HepG2 (cell line): ENCODE measurements at regions not wholly inside any gene's neighbourhood (a gene's known extent, or its start where the extent isn't known, plus 50 kb on each side); places are given as distances from the start of the nearest gene placed in this dataset.

ENCODE experiments used
- ATAC-seq: fragments of 200-7000 bp; cut with Tn5 transposase; 3 replicates; pipeline ENCODE4 v1.9.1; 2020; ENCODE audit warnings: mild to moderate bottlenecking, moderate library complexity
- BruUV-seq: library from RNA; stranded (reverse); fragments of 400-500 nt; replicated peaks from 2 replicates; lab custom pipeline; 2021; lab: Mats Ljungman, UMichigan
- CTCF ChIA-PET: fragments of 300-600 bp; formaldehyde crosslinking; extraction: SDS; loops from one replicate; lab custom pipeline; 2021; ENCODE audit warnings: low total read pairs, inconsistent platforms, low intra/inter-chr PET ratio; lab: Yijun Ruan, JAX
- POLR2A ChIA-PET: fragments of 350-600 bp; sonication (Branson Sonifier 250); formaldehyde crosslinking; loops from one replicate; lab custom pipeline; 2020; ENCODE audit warnings: antibody characterized with exemption, inconsistent platforms; lab: Yijun Ruan, JAX
- DNase-seq: peaks from one replicate; pipeline ENCODE4 v3.0.0-alpha.2; 2015; ENCODE audit warnings: low spot score
- FAIRE-seq: peaks from 3 replicates; lab custom pipeline; 2011; peaks lifted over from hg19 to GRCh38; lab: Jason Lieb, UNC
- H2AFZ ChIP-seq: one replicate; pipeline ENCODE4 v1.6.1; 2011; ENCODE audit warnings: low read length, inconsistent platforms
- H3K27ac ChIP-seq: fragments of 300-600 bp; 3 replicates; pipeline ENCODE4 v1.8.0; 2011; ENCODE audit warnings: mixed run types, mild to moderate bottlenecking, mixed read lengths, low read length, inconsistent platforms; ENCODE audit not compliant: insufficient read depth; ENCODE audit errors: extremely low read length
- H3K27me3 ChIP-seq, 2 experiments: fragments of 200-600 bp in 1 of 2; 2 replicates in 1 of 2; 3 replicates in 1 of 2; pipeline versions ENCODE4 v1.6.0 to v1.8.0; 2011; ENCODE audit warnings: low read length in 2 of 2, mild to moderate bottlenecking in 2 of 2, moderate library complexity in 2 of 2, inconsistent platforms in 1 of 2; ENCODE audit not compliant: insufficient read depth in 2 of 2, control insufficient read depth in 1 of 2
- H3K36me3 ChIP-seq, 2 experiments: fragments of 200-600 bp in 1 of 2; replicated peaks in 1 of 2; 2 replicates in 1 of 2; 3 replicates in 1 of 2; pipeline versions ENCODE4 v1.5.1 to v1.8.0; 2011; ENCODE audit warnings: low read length in 2 of 2, inconsistent platforms in 1 of 2; ENCODE audit not compliant: insufficient read depth in 2 of 2, control insufficient read depth in 1 of 2
- H3K4me1 ChIP-seq: 2 replicates; pipeline ENCODE4 v1.5.1; 2012; ENCODE audit warnings: low read length, inconsistent platforms; ENCODE audit not compliant: insufficient read depth
- H3K4me2 ChIP-seq: 2 replicates; pipeline ENCODE4 v1.6.0; 2011; ENCODE audit warnings: low read depth, low read length, inconsistent platforms
- H3K4me3 ChIP-seq, 3 experiments: fragments of 200-600 bp in 1 of 3; sonication (generic), shearing (Covaris generic) in 1 of 3; replicated peaks in 1 of 3; 2 replicates each; pipeline ENCODE4 v1.5.1; 2011 to 2016; ENCODE audit warnings: low read length in 3 of 3, inconsistent platforms in 2 of 3, low read depth in 2 of 3, mild to moderate bottlenecking in 2 of 3, control low read depth in 1 of 3, mixed read lengths in 1 of 3; ENCODE audit not compliant: insufficient read depth in 1 of 3
- H3K79me2 ChIP-seq: one replicate; pipeline ENCODE4 v1.6.1; 2011; ENCODE audit warnings: low read length, inconsistent platforms; ENCODE audit not compliant: insufficient read depth
- H3K9ac ChIP-seq: 2 replicates; pipeline ENCODE4 v1.6.0; 2011; ENCODE audit warnings: mild to moderate bottlenecking, low read depth, low read length, inconsistent platforms; ENCODE audit not compliant: insufficient read depth
- H3K9me3 ChIP-seq: 2 replicates; pipeline ENCODE4 v1.5.1; 2012; ENCODE audit warnings: mild to moderate bottlenecking, low read length
- H4K20me1 ChIP-seq: 2 replicates; pipeline ENCODE4 v1.6.0; 2011; ENCODE audit warnings: inconsistent platforms, mild to moderate bottlenecking, low read length, moderate library complexity; ENCODE audit not compliant: insufficient read depth
- BRD4 ChIP-seq: sonication (generic); formaldehyde crosslinking; IDR thresholded peaks from 2 replicates; pipeline ENCODE4 v1.4.0; 2020; ENCODE audit warnings: missing genetic modification reagents
- CBX2 ChIP-seq, 2 experiments: fragments of 200-600 bp in 1 of 2; sonication (generic); formaldehyde crosslinking in 1 of 2; IDR thresholded peaks; 2 replicates each; pipeline versions ENCODE4 v1.7.0 to v1.8.1; 2018 to 2022; ENCODE audit warnings: low read depth in 2 of 2, low read length in 1 of 2, mild to moderate bottlenecking in 1 of 2, missing genetic modification reagents in 1 of 2
- HDAC2 ChIP-seq: sonication (generic); formaldehyde crosslinking; IDR thresholded peaks from 2 replicates; pipeline ENCODE4 v1.4.0; 2020; ENCODE audit warnings: missing genetic modification reagents
- HIC2 ChIP-seq: sonication (generic); formaldehyde crosslinking; IDR thresholded peaks from 2 replicates; pipeline ENCODE4 v1.9.0; 2022; ENCODE audit warnings: low read depth, missing genetic modification reagents
- MED13 ChIP-seq: sonication (generic); formaldehyde crosslinking; IDR thresholded peaks from 2 replicates; pipeline ENCODE4 v1.5.0; 2020; ENCODE audit warnings: missing genetic modification reagents
- SMARCC2 ChIP-seq: fragments of 450-650 bp; IDR thresholded peaks from 2 replicates; pipeline ENCODE4 v1.6.1; 2017; ENCODE audit warnings: antibody characterized with exemption, mild to moderate bottlenecking
- SNAI1 ChIP-seq: sonication (generic); formaldehyde crosslinking; IDR thresholded peaks from 2 replicates; pipeline ENCODE4 v1.5.0; 2020; ENCODE audit warnings: mild to moderate bottlenecking, missing genetic modification reagents, borderline replicate concordance
- ZNF501 ChIP-seq: sonication (generic); formaldehyde crosslinking; IDR thresholded peaks from 2 replicates; pipeline ENCODE4 v1.5.1; 2020; ENCODE audit warnings: mild to moderate bottlenecking, moderate library complexity, missing genetic modification reagents
- ZNF572 ChIP-seq: sonication (generic); formaldehyde crosslinking; IDR thresholded peaks from 2 replicates; pipeline ENCODE4 v1.5.1; 2020; ENCODE audit warnings: mild to moderate bottlenecking, missing genetic modification reagents
- ZNF724P ChIP-seq: sonication (generic); formaldehyde crosslinking; IDR thresholded peaks from 2 replicates; pipeline ENCODE4 v1.8.0; 2022; ENCODE audit warnings: missing genetic modification reagents, borderline replicate concordance
- WGBS: methylation state at CpG from one replicate; pipeline ENCODE4 v1.1.6; 2017; ENCODE audit warnings: low lambda C conversion rate; 5-methylcytosine and 5-hydroxymethylcytosine counted together
- in situ Hi-C: cut with HindIII; loops from 2 replicates; pipeline ENCODE4 v1.10.0; 2017; ENCODE audit warnings: low pct_unique_long_range_greater_than_20kb; ENCODE audit not compliant: extremely low pct_ligation_motif_present
- intact Hi-C: fragments of 100-400 bp; cut with micrococcal nuclease; formaldehyde crosslinking; loops from one replicate; pipeline ENCODE4 v1.10.0; 2022; ENCODE audit not compliant: unreplicated experiment
- TF ChIP-seq, protein P1 (sequence below): sonication (generic); formaldehyde crosslinking; IDR thresholded peaks from 2 replicates; pipeline ENCODE4 v1.5.0; 2020; ENCODE audit warnings: missing genetic modification reagents
- TF ChIP-seq, protein P2 (sequence below): sonication (generic); formaldehyde crosslinking; IDR thresholded peaks from 2 replicates; pipeline ENCODE4 v1.4.0; 2020; ENCODE audit warnings: mild to moderate bottlenecking, missing genetic modification reagents
- TF ChIP-seq, protein P3 (sequence below): sonication (generic); formaldehyde crosslinking; IDR thresholded peaks from 2 replicates; pipeline ENCODE4 v1.4.0; 2020; ENCODE audit warnings: mild to moderate bottlenecking, low read depth, missing genetic modification reagents
- TF ChIP-seq, protein P4 (sequence below): sonication (generic); formaldehyde crosslinking; IDR thresholded peaks from 2 replicates; pipeline ENCODE4 v1.4.0; 2020; ENCODE audit warnings: missing genetic modification reagents, borderline replicate concordance
- TF ChIP-seq, protein P5 (sequence below): sonication (generic); formaldehyde crosslinking; IDR thresholded peaks from 2 replicates; pipeline ENCODE4 v1.8.1; 2023; ENCODE audit warnings: mild to moderate bottlenecking, missing genetic modification reagents

GRCh38 chr13:39119422-39119821 lies 81.2 kb downstream of the NHLRC3 start:
- H3K79me2 ChIP-seq, result no peaks in the 10 kb centered on the region
- DNase-seq, result no peak
- no peak overlapping the region for H3K9ac ChIP-seq
- no peaks in the 10 kb centered on the region for H3K36me3 ChIP-seq
- H3K4me3 ChIP-seq, result no peak overlapping the region
- in situ Hi-C loops (no loop called here), intact Hi-C loops (no loop called here)
- ATAC-seq, result no peak
- no TSS peak for BruUV-seq
- no peak overlapping the region for H3K27ac ChIP-seq
- no peak overlapping the region for H2AFZ ChIP-seq
- H4K20me1 ChIP-seq, result no peaks in the 10 kb centered on the region
- no peak overlapping the region for H3K4me2 ChIP-seq
- WGBS, result no CpG with 5 or more reads among the region's 1 CpG
- H3K27me3 ChIP-seq, result no peaks in the 10 kb centered on the region
- no peaks in the 10 kb centered on the region for H3K4me1 ChIP-seq
- FAIRE-seq, result no peak
- no peaks in the 10 kb centered on the region for H3K9me3 ChIP-seq
- ChIA-PET POLR2A (no interaction called here), CTCF (no interaction called here)
- TF ChIP-seq HDAC2 (CRISPR knock-in tag), result no peak
- no peak for TF ChIP-seq CBX2 (IDR thresholded peaks at IDR 0.05; ENCODE audit: low read depth, low read length)
- no peak for TF ChIP-seq CBX2 (CRISPR knock-in tag; IDR thresholded peaks at IDR 0.05; ENCODE audit: low read depth)
- TF ChIP-seq BRD4 (CRISPR knock-in tag), result no peak
- no peak for TF ChIP-seq ZNF501 (CRISPR knock-in tag)
- TF ChIP-seq, protein P1, sequence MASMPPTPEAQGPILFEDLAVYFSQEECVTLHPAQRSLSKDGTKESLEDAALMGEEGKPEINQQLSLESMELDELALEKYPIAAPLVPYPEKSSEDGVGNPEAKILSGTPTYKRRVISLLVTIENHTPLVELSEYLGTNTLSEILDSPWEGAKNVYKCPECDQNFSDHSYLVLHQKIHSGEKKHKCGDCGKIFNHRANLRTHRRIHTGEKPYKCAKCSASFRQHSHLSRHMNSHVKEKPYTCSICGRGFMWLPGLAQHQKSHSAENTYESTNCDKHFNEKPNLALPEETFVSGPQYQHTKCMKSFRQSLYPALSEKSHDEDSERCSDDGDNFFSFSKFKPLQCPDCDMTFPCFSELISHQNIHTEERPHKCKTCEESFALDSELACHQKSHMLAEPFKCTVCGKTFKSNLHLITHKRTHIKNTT (CRISPR knock-in tag), result no peak
- TF ChIP-seq, protein P2, sequence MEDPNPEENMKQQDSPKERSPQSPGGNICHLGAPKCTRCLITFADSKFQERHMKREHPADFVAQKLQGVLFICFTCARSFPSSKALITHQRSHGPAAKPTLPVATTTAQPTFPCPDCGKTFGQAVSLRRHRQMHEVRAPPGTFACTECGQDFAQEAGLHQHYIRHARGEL (CRISPR knock-in tag), result no peak
- TF ChIP-seq ZNF572, result no peak
- no peak for TF ChIP-seq SNAI1 (CRISPR knock-in tag)
- TF ChIP-seq, protein P3, sequence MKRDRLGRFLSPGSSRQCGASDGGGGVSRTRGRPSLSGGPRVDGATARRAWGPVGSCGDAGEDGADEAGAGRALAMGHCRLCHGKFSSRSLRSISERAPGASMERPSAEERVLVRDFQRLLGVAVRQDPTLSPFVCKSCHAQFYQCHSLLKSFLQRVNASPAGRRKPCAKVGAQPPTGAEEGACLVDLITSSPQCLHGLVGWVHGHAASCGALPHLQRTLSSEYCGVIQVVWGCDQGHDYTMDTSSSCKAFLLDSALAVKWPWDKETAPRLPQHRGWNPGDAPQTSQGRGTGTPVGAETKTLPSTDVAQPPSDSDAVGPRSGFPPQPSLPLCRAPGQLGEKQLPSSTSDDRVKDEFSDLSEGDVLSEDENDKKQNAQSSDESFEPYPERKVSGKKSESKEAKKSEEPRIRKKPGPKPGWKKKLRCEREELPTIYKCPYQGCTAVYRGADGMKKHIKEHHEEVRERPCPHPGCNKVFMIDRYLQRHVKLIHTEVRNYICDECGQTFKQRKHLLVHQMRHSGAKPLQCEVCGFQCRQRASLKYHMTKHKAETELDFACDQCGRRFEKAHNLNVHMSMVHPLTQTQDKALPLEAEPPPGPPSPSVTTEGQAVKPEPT (CRISPR knock-in tag), result no peak
- TF ChIP-seq, protein P4, sequence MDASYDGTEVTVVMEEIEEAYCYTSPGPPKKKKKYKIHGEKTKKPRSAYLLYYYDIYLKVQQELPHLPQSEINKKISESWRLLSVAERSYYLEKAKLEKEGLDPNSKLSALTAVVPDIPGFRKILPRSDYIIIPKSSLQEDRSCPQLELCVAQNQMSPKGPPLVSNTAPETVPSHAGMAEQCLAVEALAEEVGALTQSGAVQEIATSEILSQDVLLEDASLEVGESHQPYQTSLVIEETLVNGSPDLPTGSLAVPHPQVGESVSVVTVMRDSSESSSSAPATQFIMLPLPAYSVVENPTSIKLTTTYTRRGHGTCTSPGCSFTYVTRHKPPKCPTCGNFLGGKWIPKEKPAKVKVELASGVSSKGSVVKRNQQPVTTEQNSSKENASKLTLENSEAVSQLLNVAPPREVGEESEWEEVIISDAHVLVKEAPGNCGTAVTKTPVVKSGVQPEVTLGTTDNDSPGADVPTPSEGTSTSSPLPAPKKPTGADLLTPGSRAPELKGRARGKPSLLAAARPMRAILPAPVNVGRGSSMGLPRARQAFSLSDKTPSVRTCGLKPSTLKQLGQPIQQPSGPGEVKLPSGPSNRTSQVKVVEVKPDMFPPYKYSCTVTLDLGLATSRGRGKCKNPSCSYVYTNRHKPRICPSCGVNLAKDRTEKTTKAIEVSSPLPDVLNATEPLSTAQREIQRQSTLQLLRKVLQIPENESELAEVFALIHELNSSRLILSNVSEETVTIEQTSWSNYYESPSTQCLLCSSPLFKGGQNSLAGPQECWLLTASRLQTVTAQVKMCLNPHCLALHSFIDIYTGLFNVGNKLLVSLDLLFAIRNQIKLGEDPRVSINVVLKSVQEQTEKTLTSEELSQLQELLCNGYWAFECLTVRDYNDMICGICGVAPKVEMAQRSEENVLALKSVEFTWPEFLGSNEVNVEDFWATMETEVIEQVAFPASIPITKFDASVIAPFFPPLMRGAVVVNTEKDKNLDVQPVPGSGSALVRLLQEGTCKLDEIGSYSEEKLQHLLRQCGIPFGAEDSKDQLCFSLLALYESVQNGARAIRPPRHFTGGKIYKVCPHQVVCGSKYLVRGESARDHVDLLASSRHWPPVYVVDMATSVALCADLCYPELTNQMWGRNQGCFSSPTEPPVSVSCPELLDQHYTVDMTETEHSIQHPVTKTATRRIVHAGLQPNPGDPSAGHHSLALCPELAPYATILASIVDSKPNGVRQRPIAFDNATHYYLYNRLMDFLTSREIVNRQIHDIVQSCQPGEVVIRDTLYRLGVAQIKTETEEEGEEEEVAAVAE (CRISPR knock-in tag), result no peak
- TF ChIP-seq ZNF724P (CRISPR knock-in tag), result no peak
- TF ChIP-seq, protein P5, sequence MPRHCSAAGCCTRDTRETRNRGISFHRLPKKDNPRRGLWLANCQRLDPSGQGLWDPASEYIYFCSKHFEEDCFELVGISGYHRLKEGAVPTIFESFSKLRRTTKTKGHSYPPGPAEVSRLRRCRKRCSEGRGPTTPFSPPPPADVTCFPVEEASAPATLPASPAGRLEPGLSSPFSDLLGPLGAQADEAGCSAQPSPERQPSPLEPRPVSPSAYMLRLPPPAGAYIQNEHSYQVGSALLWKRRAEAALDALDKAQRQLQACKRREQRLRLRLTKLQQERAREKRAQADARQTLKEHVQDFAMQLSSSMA, result no peak
- no peak for TF ChIP-seq MED13
- no peak for TF ChIP-seq HIC2 (CRISPR knock-in tag)
- TF ChIP-seq SMARCC2, result no peak
